ENCODE measurements at regions not wholly inside any gene's neighbourhood (a gene's known extent, or its start where the extent isn't known, plus 50 kb on each side); places are given as distances from the start of the nearest gene placed in this dataset.

DNA sequence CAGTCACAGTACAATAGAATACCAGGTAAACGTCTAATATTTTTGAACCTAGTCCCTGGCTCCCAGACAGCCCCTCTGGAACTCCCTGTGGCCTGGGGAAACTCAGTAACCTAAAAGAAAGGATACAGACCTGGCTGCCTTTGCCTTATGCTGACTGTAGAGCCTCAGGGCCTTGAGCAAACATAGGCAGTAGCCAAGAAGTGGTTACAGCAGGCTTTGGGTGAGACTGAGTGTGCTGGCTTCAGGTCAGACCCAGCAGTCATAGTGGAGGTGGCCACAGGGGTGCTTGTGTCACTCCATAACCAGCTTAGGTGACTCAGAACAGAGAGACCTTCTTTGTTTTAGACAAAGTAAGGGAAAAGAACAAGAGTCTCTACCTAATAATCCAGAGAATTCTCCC, 141.8 kb upstream of the PRDX4 start:
- no peaks in the 10 kb centered on the region for H3K9me3 ChIP-seq (ENCODE audit: insufficient read depth, low read depth, low read length)
- no peaks in the 10 kb centered on the region for H3K27me3 ChIP-seq (ENCODE audit: insufficient read depth, low read length)
- no peaks in the 10 kb centered on the region for H3K4me1 ChIP-seq (ENCODE audit: insufficient read depth, low read length)
- WGBS: 96% methylated on average over 1 of the region's 1 CpG
- H3K9ac ChIP-seq (ENCODE audit: low read depth, low read length): no peak overlapping the region
- no peak overlapping the region for H3K27ac ChIP-seq (ENCODE audit: low read depth, low read length)
- no peak overlapping the region for H3K4me3 ChIP-seq (ENCODE audit: low read length)
- H3K36me3 ChIP-seq (ENCODE audit: insufficient read depth, low read length): no peaks in the 10 kb centered on the region

DNA sequence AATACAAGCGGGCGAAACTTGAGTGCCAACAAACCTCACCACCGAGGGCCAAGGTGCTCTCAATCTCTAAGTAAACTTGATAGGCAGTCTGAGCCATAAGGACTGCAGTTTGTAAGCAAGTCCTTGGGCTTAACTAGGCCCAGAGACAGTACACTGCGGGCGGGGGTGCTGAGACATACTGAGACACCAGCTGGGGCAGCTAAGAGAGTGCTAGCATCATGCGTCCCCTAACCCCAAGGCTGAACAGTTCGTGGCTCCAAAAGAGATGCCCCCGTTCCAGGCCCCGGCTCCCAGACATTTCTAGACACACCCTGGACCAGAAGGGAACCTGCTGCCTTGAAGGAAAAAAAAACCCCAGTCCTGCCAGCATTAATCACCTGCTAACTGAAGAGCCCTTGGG, 126.8 kb upstream of the PRDX4 start:
- H3K9ac ChIP-seq (ENCODE audit: low read depth, low read length): no peak overlapping the region
- H3K27me3 ChIP-seq (ENCODE audit: insufficient read depth, low read length): no peaks in the 10 kb centered on the region
- H3K36me3 ChIP-seq (ENCODE audit: insufficient read depth, low read length): no peaks in the 10 kb centered on the region
- H3K4me1 ChIP-seq (ENCODE audit: insufficient read depth, low read length): no peaks in the 10 kb centered on the region
- 92% methylated on average over 9 of the region's 9 CpGs for WGBS
- no peak overlapping the region for H3K4me3 ChIP-seq (ENCODE audit: low read length)
- no peak overlapping the region for H3K27ac ChIP-seq (ENCODE audit: low read depth, low read length)
- no peaks in the 10 kb centered on the region for H3K9me3 ChIP-seq (ENCODE audit: insufficient read depth, low read depth, low read length)

DNA sequence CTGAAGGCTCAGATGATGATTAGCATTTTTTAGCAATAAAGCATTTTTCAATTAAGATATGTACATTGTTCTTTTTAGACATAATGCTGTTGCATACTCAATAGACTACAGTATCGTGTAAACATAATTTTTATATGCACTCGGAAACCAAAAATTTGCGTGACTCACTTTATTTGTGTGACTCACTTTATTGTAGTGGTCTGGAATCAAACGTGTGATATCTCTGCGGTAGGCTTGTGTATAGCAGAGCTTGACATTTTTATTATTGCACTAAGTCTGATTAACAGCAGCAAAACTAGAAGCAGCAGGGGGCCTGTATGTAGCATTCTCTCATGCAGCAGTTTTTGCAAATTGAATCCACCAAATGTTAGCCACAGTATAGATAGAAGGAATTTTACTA, 119.1 kb upstream of the PRDX4 start:
- Histone ChIP-seq H3K9ac (ENCODE audit: low read depth, low read length) (no peak overlapping the region), H3K4me1 (ENCODE audit: insufficient read depth, low read length) (no peaks in the 10 kb centered on the region), H3K27me3 (ENCODE audit: insufficient read depth, low read length) (no peaks in the 10 kb centered on the region), H3K9me3 (ENCODE audit: insufficient read depth, low read depth, low read length) (no peaks in the 10 kb centered on the region), H3K27ac (ENCODE audit: low read depth, low read length) (no peak overlapping the region), H3K4me3 (ENCODE audit: low read length) (no peak overlapping the region), H3K36me3 (ENCODE audit: insufficient read depth, low read length) (no peaks in the 10 kb centered on the region)
- 90% methylated on average over 5 of the region's 5 CpGs for WGBS

DNA sequence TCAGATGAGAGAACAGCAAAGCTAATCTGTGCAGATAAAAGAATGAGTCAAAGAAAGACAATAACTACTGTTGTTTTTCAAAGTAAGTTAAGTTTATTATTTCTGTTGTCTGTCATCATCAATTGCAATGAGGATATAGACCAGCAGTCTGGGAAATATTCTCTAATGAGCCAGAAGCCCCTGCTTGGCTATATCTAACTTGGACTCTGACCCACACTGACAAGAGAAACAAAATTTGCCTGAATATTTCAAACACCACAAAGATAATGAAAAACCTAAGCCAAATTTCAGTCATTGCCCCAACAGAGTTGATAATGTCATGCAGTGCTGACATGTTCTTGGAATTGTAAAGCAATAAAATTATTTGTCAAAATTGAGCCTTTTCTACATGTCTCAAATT, 115.0 kb upstream of the PRDX4 start:
- Histone ChIP-seq H3K9me3 (ENCODE audit: insufficient read depth, low read depth, low read length) (no peaks in the 10 kb centered on the region), H3K36me3 (ENCODE audit: insufficient read depth, low read length) (no peaks in the 10 kb centered on the region)

DNA sequence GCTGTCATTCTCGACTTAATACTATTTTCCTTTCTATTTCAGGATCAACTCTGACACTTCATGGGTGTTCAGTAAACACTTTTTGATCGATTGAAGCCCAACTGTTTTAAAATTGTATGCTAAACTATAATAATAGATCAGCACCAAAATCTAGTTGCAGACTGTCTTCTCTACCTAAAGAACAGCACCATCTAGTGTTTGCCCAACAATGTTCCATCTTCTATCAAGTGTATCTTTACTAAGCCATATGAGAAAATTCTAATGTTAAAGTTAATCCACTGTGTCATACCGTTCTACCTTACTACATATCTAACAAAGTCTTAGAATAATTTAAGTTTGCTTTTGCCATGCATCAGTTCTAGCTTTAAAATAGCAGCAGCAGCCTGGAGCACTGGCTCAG, 113.0 kb upstream of the PRDX4 start:
- no peak overlapping the region for H3K9ac ChIP-seq (ENCODE audit: low read depth, low read length)
- H3K27me3 ChIP-seq (ENCODE audit: insufficient read depth, low read length): no peaks in the 10 kb centered on the region
- no peak overlapping the region for H3K27ac ChIP-seq (ENCODE audit: low read depth, low read length)
- no peak overlapping the region for H3K4me3 ChIP-seq (ENCODE audit: low read length)
- H3K9me3 ChIP-seq (ENCODE audit: insufficient read depth, low read depth, low read length): no peaks in the 10 kb centered on the region
- H3K4me1 ChIP-seq (ENCODE audit: insufficient read depth, low read length): no peaks in the 10 kb centered on the region
- no peaks in the 10 kb centered on the region for H3K36me3 ChIP-seq (ENCODE audit: insufficient read depth, low read length)
- 20% methylated on average over 1 of the region's 3 CpGs for WGBS

More for the DNA sequence above, 115.0 kb upstream of the PRDX4 start:
- Histone ChIP-seq H3K9ac (ENCODE audit: low read depth, low read length) (no peak overlapping the region), H3K27ac (ENCODE audit: low read depth, low read length) (no peak overlapping the region), H3K4me3 (ENCODE audit: low read length) (no peak overlapping the region), H3K27me3 (ENCODE audit: insufficient read depth, low read length) (no peaks in the 10 kb centered on the region), H3K4me1 (ENCODE audit: insufficient read depth, low read length) (no peaks in the 10 kb centered on the region)

DNA sequence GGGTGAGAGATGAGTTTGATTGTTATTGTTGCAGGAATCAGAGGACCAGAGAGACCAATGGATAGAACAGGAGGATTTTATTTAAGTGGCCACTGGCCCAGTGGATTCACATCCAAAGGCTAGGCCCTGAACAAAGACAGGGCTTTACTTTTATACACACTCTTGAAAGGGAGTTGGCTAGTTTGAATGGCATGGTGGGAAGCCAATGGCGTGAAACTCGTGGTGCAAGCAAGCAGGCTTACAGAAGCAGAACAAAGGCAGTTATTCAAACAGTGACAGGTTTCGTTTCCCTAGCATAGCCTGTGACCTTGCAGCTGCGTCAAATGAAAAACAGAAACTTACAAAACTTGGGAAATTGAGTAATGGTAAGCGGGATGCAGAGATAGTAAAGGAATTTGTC, 110.2 kb upstream of the PRDX4 start:
- Histone ChIP-seq H3K9ac (ENCODE audit: low read depth, low read length) (no peak overlapping the region), H3K9me3 (ENCODE audit: insufficient read depth, low read depth, low read length) (no peaks in the 10 kb centered on the region), H3K4me1 (ENCODE audit: insufficient read depth, low read length) (no peaks in the 10 kb centered on the region), H3K4me3 (ENCODE audit: low read length) (no peak overlapping the region), H3K27me3 (ENCODE audit: insufficient read depth, low read length) (no peaks in the 10 kb centered on the region), H3K27ac (ENCODE audit: low read depth, low read length) (no peak overlapping the region), H3K36me3 (ENCODE audit: insufficient read depth, low read length) (no peaks in the 10 kb centered on the region)
- WGBS: 93% methylated on average over 5 of the region's 5 CpGs

DNA sequence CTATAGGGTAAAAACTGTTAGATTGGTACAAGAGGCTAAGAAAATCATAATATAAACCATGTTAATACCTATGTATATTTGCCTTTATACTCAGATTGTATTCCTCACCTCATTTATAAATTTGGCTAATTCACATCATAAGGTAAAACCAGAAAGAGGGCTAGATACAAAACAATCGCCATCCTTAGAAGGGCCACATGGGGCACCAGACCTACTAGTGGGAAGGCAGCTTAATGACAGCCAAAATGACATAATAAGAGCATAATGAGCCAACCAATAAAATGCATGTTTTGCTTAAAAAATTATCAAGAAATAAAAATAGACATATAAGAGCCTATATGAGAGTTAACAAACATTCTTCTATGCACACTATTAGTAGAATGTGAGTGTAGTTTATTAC, 107.3 kb upstream of the PRDX4 start:
- H3K4me1 ChIP-seq (ENCODE audit: insufficient read depth, low read length): no peaks in the 10 kb centered on the region
- no peaks in the 10 kb centered on the region for H3K36me3 ChIP-seq (ENCODE audit: insufficient read depth, low read length)
- H3K9me3 ChIP-seq (ENCODE audit: insufficient read depth, low read depth, low read length): no peaks in the 10 kb centered on the region
- H3K4me3 ChIP-seq (ENCODE audit: low read length): no peak overlapping the region
- H3K27me3 ChIP-seq (ENCODE audit: insufficient read depth, low read length): no peaks in the 10 kb centered on the region
- no peak overlapping the region for H3K9ac ChIP-seq (ENCODE audit: low read depth, low read length)
- 83% methylated on average over 1 of the region's 1 CpG for WGBS
- H3K27ac ChIP-seq (ENCODE audit: low read depth, low read length): no peak overlapping the region

DNA sequence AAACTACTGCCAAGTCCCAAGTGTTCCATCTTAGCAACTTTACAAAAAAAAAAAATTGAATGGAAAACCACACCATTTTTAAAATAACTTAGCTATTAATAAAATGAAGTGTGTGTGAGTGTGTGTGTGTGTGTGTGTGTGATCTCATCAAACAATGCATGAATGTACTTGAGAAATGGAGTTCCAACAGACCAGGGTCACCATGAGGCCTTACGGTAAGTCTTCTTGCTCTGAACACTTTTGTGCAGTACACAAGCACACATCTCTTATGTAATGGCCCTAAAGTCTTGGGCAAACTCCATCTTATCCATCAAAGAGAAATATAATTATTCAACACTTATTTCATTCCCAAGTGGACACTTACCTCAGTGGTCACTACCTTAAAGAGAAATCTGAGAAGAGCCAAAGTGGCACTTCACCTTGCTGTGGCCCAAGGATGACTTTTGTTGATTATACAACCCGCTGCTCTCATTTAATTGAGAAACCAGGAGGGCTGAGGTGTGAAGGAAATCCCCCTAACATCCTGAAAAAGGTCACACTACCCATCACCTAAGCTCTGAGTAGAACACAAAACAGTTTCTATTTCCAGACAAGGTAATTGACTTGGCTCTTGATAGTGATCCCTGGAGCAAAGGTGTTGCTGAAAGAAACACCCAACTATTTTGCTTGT, 96.5 kb upstream of the PRDX4 start:
- Histone ChIP-seq H3K4me3 (ENCODE audit: low read length) (no peak overlapping the region), H3K27ac (ENCODE audit: low read depth, low read length) (no peak overlapping the region), H3K9ac (ENCODE audit: low read depth, low read length) (no peak overlapping the region), H3K4me1 (ENCODE audit: insufficient read depth, low read length) (no peaks in the 10 kb centered on the region), H3K9me3 (ENCODE audit: insufficient read depth, low read depth, low read length) (peaks cover 3% of the 10 kb centered on the region; the same call in 1 of the 2 replicates), H3K27me3 (ENCODE audit: insufficient read depth, low read length) (no peaks in the 10 kb centered on the region), H3K36me3 (ENCODE audit: insufficient read depth, low read length) (no peaks in the 10 kb centered on the region)
- WGBS: 90% methylated on average over 2 of the region's 2 CpGs

DNA sequence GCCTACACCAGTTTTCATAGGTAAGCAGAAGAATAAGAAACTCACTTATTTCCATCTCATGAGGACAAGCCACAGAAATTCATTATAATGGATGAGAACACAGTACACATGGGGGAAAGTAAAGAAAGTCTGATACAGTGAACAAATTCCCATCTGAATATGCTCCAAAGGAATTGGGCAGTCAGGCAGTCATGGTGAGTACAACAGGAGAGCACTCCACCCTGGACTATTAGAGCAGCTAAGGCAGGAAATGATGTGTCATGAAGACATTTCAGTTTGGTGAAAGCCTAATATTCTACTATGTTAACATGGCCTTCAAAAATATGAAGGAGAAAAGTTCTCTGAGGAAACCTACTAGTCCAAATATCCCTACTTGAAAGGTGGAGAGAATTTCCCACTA, 92.0 kb upstream of the PRDX4 start:
- no peaks in the 10 kb centered on the region for H3K27me3 ChIP-seq (ENCODE audit: insufficient read depth, low read length)
- no peaks in the 10 kb centered on the region for H3K36me3 ChIP-seq (ENCODE audit: insufficient read depth, low read length)
- no peak overlapping the region for H3K4me3 ChIP-seq (ENCODE audit: low read length)
- H3K9me3 ChIP-seq (ENCODE audit: insufficient read depth, low read depth, low read length): no peaks in the 10 kb centered on the region
- H3K9ac ChIP-seq (ENCODE audit: low read depth, low read length): no peak overlapping the region
- no peak overlapping the region for H3K27ac ChIP-seq (ENCODE audit: low read depth, low read length)
- H3K4me1 ChIP-seq (ENCODE audit: insufficient read depth, low read length): no peaks in the 10 kb centered on the region

DNA sequence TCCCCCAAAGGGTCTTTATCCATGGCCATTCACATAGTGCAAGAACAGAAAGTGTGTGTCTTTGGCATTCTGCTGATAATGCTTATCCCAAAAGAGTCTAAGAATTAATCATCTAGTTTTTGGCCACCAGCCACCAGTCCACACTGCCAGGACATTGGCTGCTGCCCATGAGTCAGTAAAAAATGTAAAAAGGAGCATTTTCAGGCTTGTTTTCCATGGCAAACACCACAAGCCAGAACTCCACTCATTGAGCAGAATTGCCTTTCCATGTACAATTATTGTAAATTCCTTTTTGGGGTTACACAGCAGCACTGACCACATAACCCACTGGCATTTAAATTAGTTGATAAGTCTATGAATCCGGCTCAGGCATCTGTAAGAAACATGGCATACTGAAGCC, 89.2 kb upstream of the PRDX4 start:
- Histone ChIP-seq H3K9ac (ENCODE audit: low read depth, low read length) (no peak overlapping the region), H3K27ac (ENCODE audit: low read depth, low read length) (no peak overlapping the region), H3K4me1 (ENCODE audit: insufficient read depth, low read length) (no peaks in the 10 kb centered on the region), H3K4me3 (ENCODE audit: low read length) (no peak overlapping the region), H3K9me3 (ENCODE audit: insufficient read depth, low read depth, low read length) (no peaks in the 10 kb centered on the region), H3K36me3 (ENCODE audit: insufficient read depth, low read length) (no peaks in the 10 kb centered on the region), H3K27me3 (ENCODE audit: insufficient read depth, low read length) (no peaks in the 10 kb centered on the region)
- WGBS: 83% methylated on average over 1 of the region's 1 CpG

DNA sequence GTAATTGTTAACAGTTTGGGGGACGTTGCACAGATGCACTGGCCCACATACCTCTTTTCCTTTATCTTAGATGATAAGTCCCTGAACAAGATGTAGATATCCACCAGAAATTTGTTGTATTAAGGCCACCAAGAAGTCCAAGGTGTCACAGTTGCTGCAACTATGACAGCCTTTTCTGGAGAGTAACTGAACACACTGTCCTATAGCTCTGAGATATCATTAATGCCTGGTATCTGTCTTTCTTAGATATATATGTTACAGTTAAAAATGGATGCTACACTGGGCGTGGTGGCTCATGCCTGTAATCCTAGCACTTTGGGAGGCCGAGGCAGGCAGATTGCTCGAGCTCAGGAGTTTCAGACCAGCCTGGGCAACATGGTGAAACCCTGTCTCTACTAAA, 77.8 kb upstream of the PRDX4 start:
- no peaks in the 10 kb centered on the region for H3K9me3 ChIP-seq (ENCODE audit: insufficient read depth, low read depth, low read length)
- no peaks in the 10 kb centered on the region for H3K4me1 ChIP-seq (ENCODE audit: insufficient read depth, low read length)
- H3K27ac ChIP-seq (ENCODE audit: low read depth, low read length): no peak overlapping the region
- H3K4me3 ChIP-seq (ENCODE audit: low read length): no peak overlapping the region
- H3K9ac ChIP-seq (ENCODE audit: low read depth, low read length): no peak overlapping the region
- H3K27me3 ChIP-seq (ENCODE audit: insufficient read depth, low read length): no peaks in the 10 kb centered on the region
- 95% methylated on average over 4 of the region's 4 CpGs for WGBS
- no peaks in the 10 kb centered on the region for H3K36me3 ChIP-seq (ENCODE audit: insufficient read depth, low read length)

DNA sequence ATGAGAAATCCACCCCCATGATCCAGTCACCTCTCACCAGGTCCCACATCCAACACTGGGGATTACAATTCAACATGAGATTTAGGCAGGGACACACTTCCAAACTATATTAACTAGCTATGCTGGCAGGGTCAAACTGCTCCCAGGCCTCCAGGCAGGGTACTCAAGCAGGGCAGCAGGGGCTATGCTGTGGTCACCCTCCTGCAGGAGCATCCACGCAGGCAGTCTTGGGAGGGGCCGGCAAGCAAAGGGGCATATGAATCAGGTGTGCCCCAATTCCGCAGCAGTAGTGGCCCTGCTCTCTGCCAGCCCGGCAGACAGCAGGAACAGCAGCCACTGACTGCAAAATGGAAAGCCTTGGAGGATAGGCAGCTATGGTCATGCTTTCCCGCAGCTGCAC, 74.6 kb upstream of the PRDX4 start:
- Histone ChIP-seq H3K9ac (ENCODE audit: low read depth, low read length) (no peak overlapping the region), H3K27ac (ENCODE audit: low read depth, low read length) (no peak overlapping the region), H3K36me3 (ENCODE audit: insufficient read depth, low read length) (no peaks in the 10 kb centered on the region), H3K4me3 (ENCODE audit: low read length) (no peak overlapping the region), H3K9me3 (ENCODE audit: insufficient read depth, low read depth, low read length) (no peaks in the 10 kb centered on the region), H3K4me1 (ENCODE audit: insufficient read depth, low read length) (no peaks in the 10 kb centered on the region), H3K27me3 (ENCODE audit: insufficient read depth, low read length) (no peaks in the 10 kb centered on the region)
- 96% methylated on average over 5 of the region's 5 CpGs for WGBS
